ENCODE measurements at regions not wholly inside any gene's neighbourhood (a gene's known extent, or its start where the extent isn't known, plus 50 kb on each side); places are given as distances from the start of the nearest gene placed in this dataset.

- TF ChIP-seq EP300 (IDR thresholded peaks at IDR 0.05; ENCODE audit: low read depth in 2 of 2, low read length in 2 of 2) (no peak), EP300 (CRISPR knock-in tag; IDR thresholded peaks at IDR 0.05; ENCODE audit: borderline replicate concordance) (no peak), NFE2L1 (CRISPR knock-in tag; IDR thresholded peaks at IDR 0.05; ENCODE audit: borderline replicate concordance) (no peak), NCOA1 (CRISPR knock-in tag; IDR thresholded peaks at IDR 0.05) (no peak), PBX3 (CRISPR knock-in tag; IDR thresholded peaks at IDR 0.05; ENCODE audit: borderline replicate concordance) (no peak), POLR2A (IDR thresholded peaks at IDR 0.05; ENCODE audit: insufficient read depth in 1 of 2, low read depth in 2 of 2, low read length in 2 of 2) (no peak), ZNF709 (CRISPR knock-in tag; IDR thresholded peaks at IDR 0.05) (no peak)
Measured at GRCh38 chr4:116346750-116347149, 738.6 kb downstream of the TRAM1L1 start.

Data from HepG2 (cell line).